Cardiac muscle cell (in vitro differentiated cells and primary cell): ENCODE measurements at regions not wholly inside any gene's neighbourhood (a gene's known extent, or its start where the extent isn't known, plus 50 kb on each side); places are given as distances from the start of the nearest gene placed in this dataset.

Experiments used
- DNase-seq, 2 donors: peaks; one replicate each; pipeline versions ENCODE4 v3.0.0 to v3.0.0-alpha.2; 2010 to 2017; ENCODE audit warnings: low read depth in 1 of 2, low spot score in 1 of 2
- H3K27ac ChIP-seq: fragments of 200-600 bp; sonication (generic); 2 replicates; pipeline ENCODE4 v1.5.1; 2016
- H3K27me3 ChIP-seq: fragments of 200-600 bp; sonication (generic); 2 replicates; pipeline ENCODE4 v1.6.0; 2016; ENCODE audit warnings: control low read depth
- H3K36me3 ChIP-seq: fragments of 200-600 bp; sonication (generic); 2 replicates; pipeline ENCODE4 v1.5.1; 2016; ENCODE audit warnings: control low read depth
- H3K4me1 ChIP-seq: fragments of 200-600 bp; sonication (generic); 2 replicates; pipeline ENCODE4 v1.8.1; 2017; ENCODE audit warnings: low read depth, mild to moderate bottlenecking, mixed run types
- H3K4me3 ChIP-seq: fragments of 200-600 bp; sonication (generic); 2 replicates; pipeline ENCODE4 v1.5.1; 2016; ENCODE audit warnings: mild to moderate bottlenecking
- H3K9me3 ChIP-seq: fragments of 200-600 bp; sonication (generic); 2 replicates; pipeline ENCODE4 v1.5.1; 2017; ENCODE audit warnings: low read depth, mild to moderate bottlenecking, control low read depth
- TF ChIP-seq, protein P1 (sequence below): IDR thresholded peaks from 2 replicates; pipeline ENCODE4 v1.5.1; 2012; ENCODE audit warnings: low read depth, mild to moderate bottlenecking, low read length

GRCh38 chr1:42047508-42047880 lies 105.7 kb upstream of the GUCA2B start:
- TF ChIP-seq, protein P1, sequence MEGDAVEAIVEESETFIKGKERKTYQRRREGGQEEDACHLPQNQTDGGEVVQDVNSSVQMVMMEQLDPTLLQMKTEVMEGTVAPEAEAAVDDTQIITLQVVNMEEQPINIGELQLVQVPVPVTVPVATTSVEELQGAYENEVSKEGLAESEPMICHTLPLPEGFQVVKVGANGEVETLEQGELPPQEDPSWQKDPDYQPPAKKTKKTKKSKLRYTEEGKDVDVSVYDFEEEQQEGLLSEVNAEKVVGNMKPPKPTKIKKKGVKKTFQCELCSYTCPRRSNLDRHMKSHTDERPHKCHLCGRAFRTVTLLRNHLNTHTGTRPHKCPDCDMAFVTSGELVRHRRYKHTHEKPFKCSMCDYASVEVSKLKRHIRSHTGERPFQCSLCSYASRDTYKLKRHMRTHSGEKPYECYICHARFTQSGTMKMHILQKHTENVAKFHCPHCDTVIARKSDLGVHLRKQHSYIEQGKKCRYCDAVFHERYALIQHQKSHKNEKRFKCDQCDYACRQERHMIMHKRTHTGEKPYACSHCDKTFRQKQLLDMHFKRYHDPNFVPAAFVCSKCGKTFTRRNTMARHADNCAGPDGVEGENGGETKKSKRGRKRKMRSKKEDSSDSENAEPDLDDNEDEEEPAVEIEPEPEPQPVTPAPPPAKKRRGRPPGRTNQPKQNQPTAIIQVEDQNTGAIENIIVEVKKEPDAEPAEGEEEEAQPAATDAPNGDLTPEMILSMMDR: no peak
- no peak for DNase-seq
- H3K9me3 ChIP-seq: no peaks in the 10 kb centered on the region
- H3K27me3 ChIP-seq: peaks cover 11% of the 10 kb centered on the region
- no peaks in the 10 kb centered on the region for H3K36me3 ChIP-seq
- H3K4me3 ChIP-seq: no peak overlapping the region
- peaks cover 7% of the 10 kb centered on the region for H3K4me1 ChIP-seq
- H3K27ac ChIP-seq: no peak overlapping the region

DNA sequence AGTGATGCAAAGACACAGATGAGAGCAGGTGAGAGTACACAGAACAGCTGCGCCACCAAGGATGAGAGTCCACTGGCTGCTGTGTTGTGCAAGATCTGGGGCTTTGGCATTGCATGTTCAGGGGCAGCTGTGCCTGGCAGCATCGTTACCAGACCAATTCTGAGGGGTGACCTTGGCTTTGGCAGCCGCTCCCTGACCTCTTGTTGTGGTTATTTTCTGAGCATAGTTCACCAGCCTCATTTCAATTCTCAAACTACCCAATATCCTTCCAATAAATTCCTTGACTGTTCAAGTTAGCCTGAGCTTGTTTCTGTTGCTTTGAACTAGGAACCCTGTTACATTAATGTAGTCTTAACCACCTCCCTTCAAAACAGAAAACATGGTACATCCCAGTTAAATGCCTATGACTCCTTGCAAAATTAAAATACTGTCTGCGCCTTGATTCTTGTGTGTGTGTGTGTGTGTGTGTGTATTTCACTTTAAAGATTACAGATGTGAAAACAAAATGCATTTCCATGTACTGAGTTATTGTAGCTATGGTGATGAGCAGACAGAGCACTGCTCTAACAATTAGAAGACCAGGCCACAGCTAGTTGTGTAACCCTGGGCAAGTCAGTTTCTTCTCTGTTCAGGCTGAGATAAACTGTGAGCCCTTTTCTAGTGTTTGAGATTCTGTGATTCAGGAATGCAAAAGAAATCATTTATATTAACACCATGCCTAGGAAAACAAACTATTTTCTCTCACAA lies 106.3 kb upstream of the GUCA2B start:
- H3K4me1 ChIP-seq: peaks cover 7% of the 10 kb centered on the region
- TF ChIP-seq, protein P1: no peak
- no peaks in the 10 kb centered on the region for H3K9me3 ChIP-seq
- no peaks in the 10 kb centered on the region for H3K36me3 ChIP-seq
- peaks cover 11% of the 10 kb centered on the region for H3K27me3 ChIP-seq
- H3K27ac ChIP-seq: no peak overlapping the region
- no peak overlapping the region for H3K4me3 ChIP-seq
- DNase-seq: peak in 1 of 2 donors; percentile 19

GRCh38 chr1:42044346-42044745 lies 108.9 kb upstream of the GUCA2B start:
- H3K27ac ChIP-seq: no peak overlapping the region
- H3K36me3 ChIP-seq: no peaks in the 10 kb centered on the region
- TF ChIP-seq, protein P1: no peak

GRCh38 chr1:42043811-42044210 lies 109.4 kb upstream of the GUCA2B start:
- Histone ChIP-seq H3K9me3 (no peaks in the 10 kb centered on the region), H3K4me3 (no peak overlapping the region)
- TF ChIP-seq, protein P1: no peak

More at GRCh38 chr1:42044346-42044745, 108.9 kb upstream of the GUCA2B start:
- Histone ChIP-seq H3K4me3 (no peak overlapping the region), H3K4me1 (peaks cover 7% of the 10 kb centered on the region), H3K27me3 (peaks cover 6% of the 10 kb centered on the region), H3K9me3 (no peaks in the 10 kb centered on the region)
- DNase-seq: no peak

DNA sequence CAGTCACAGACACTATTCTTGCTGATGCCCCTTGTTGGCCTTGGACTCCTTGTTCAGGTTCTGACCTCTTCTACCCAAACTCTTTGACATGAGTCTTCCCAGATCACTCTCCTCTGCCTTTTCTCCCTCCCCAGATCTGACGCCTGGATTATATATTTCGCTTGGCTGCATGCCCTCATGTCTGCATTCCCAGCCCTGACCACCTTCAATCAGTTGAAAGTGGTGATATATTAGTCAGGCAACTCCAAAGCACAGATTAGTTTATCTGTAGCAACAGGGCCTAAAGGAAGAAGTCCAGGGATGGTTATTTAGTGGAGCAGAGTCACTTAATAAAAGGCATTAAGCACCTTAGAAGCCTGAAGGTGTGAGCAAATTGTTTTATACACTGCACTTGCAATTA lies 110.0 kb upstream of the GUCA2B start:
- Histone ChIP-seq H3K36me3 (no peaks in the 10 kb centered on the region), H3K4me1 (peaks cover 7% of the 10 kb centered on the region), H3K27me3 (peaks cover 7% of the 10 kb centered on the region), H3K27ac (peak overlapping the region; percentile 32), H3K9me3 (no peaks in the 10 kb centered on the region), H3K4me3 (no peak overlapping the region)
- TF ChIP-seq, protein P1: no peak
- DNase-seq: peak; percentile 28 to 49

More at GRCh38 chr1:42043811-42044210, 109.4 kb upstream of the GUCA2B start:
- DNase-seq: no peak
- no peaks in the 10 kb centered on the region for H3K36me3 ChIP-seq
- H3K27ac ChIP-seq: no peak overlapping the region
- H3K4me1 ChIP-seq: peaks cover 7% of the 10 kb centered on the region
- peaks cover 4% of the 10 kb centered on the region for H3K27me3 ChIP-seq
